EL (cell line): ENCODE measurements at regions not wholly inside any gene's neighbourhood (a gene's known extent, or its start where the extent isn't known, plus 50 kb on each side); places are given as distances from the start of the nearest gene placed in this dataset.
"Not testable (repeated sequence)": the region's sequence is repeated elsewhere in the genome, so short reads cannot be mapped to it uniquely, and the experiment has no call there.

Experiments used
- DNase-seq: peaks from one replicate; pipeline ENCODE4 v3.0.0-alpha.2; 2016

GRCh38 chr9:27673641-27674040 is 100.4 kb upstream of the C9orf72 start:
- no peak for DNase-seq

- DNase-seq = no peak
Observed at GRCh38 chr9:27675354-27675753, 102.1 kb upstream of the C9orf72 start.

GRCh38 chr9:27676827-27677226 is 103.5 kb upstream of the C9orf72 start:
- DNase-seq = no peak

- no peak for DNase-seq
Observed at GRCh38 chr9:27679338-27679737, 106.1 kb upstream of the C9orf72 start.

GRCh38 chr9:27683181-27683580 is 109.9 kb upstream of the C9orf72 start:
- no peak for DNase-seq

GRCh38 chr9:27688954-27689353 is 115.7 kb upstream of the C9orf72 start:
- DNase-seq = no peak

GRCh38 chr9:27690816-27691215 is 117.5 kb upstream of the C9orf72 start:
- DNase-seq = not testable (repeated sequence)

GRCh38 chr9:27699621-27700020 is 126.3 kb upstream of the C9orf72 start:
- DNase-seq = no peak

- DNase-seq = no peak
Observed at GRCh38 chr9:27701016-27701415, 127.7 kb upstream of the C9orf72 start.

- DNase-seq = no peak
Observed at GRCh38 chr9:27701587-27701986, 128.3 kb upstream of the C9orf72 start.

- DNase-seq = no peak
Observed at GRCh38 chr9:27703216-27703980, 130.1 kb upstream of the C9orf72 start.

GRCh38 chr9:27711241-27711640 is 138.0 kb upstream of the C9orf72 start:
- DNase-seq = no peak

GRCh38 chr9:27712806-27713205 is 139.5 kb upstream of the C9orf72 start:
- no peak for DNase-seq

- DNase-seq = no peak
Observed at GRCh38 chr9:27714388-27714787, 141.1 kb upstream of the C9orf72 start.

- DNase-seq = no peak
Observed at GRCh38 chr9:27715651-27716050, 142.4 kb upstream of the C9orf72 start.

GRCh38 chr9:27717991-27718390 is 144.7 kb upstream of the C9orf72 start:
- no peak for DNase-seq

GRCh38 chr9:27719711-27720110 is 146.4 kb upstream of the C9orf72 start:
- no peak for DNase-seq

GRCh38 chr9:27722866-27723265 is 149.6 kb upstream of the C9orf72 start:
- no peak for DNase-seq

- DNase-seq = peak; percentile 26
Observed at GRCh38 chr9:27726244-27727081, 153.2 kb upstream of the C9orf72 start.

GRCh38 chr9:27732494-27732893 is 159.2 kb upstream of the C9orf72 start:
- no peak for DNase-seq

- no peak for DNase-seq
Observed at GRCh38 chr9:27743490-27743889, 170.2 kb upstream of the C9orf72 start.

- DNase-seq = no peak
Observed at GRCh38 chr9:27747450-27747849, 174.2 kb upstream of the C9orf72 start.

- DNase-seq = no peak
Observed at GRCh38 chr9:27749838-27750237, 176.6 kb upstream of the C9orf72 start.

GRCh38 chr9:27750566-27750965 is 177.3 kb upstream of the C9orf72 start:
- DNase-seq = no peak
